MM.1S (cell line): ENCODE measurements at regions not wholly inside any gene's neighbourhood (a gene's known extent, or its start where the extent isn't known, plus 50 kb on each side); places are given as distances from the start of the nearest gene placed in this dataset.

ENCODE experiments used
- DNase-seq: peaks from one replicate; pipeline ENCODE4 v3.0.0-alpha.2; 2015
- H2AFZ ChIP-seq: fragments of 300-600 bp; sonication (generic); 2 replicates; pipeline ENCODE4 v1.6.0; 2016; ENCODE audit warnings: antibody characterized with exemption, low read length
- H3F3A ChIP-seq: fragments of 300-600 bp; sonication (generic); 2 replicates; pipeline ENCODE4 v1.6.1; 2016; ENCODE audit warnings: mild to moderate bottlenecking, antibody characterized with exemption, low read length, moderate library complexity, mixed read lengths; ENCODE audit not compliant: insufficient read depth
- H3K27ac ChIP-seq: fragments of 300-600 bp; sonication (generic); 2 replicates; pipeline ENCODE4 v1.5.1; 2016; ENCODE audit warnings: mild to moderate bottlenecking, low read length
- H3K27me3 ChIP-seq: fragments of 300-600 bp; sonication (generic); replicated peaks from 2 replicates; pipeline ENCODE4 v1.6.0; 2016; ENCODE audit warnings: low read length; ENCODE audit not compliant: insufficient read depth
- H3K36me3 ChIP-seq: fragments of 300-600 bp; sonication (generic); replicated peaks from 2 replicates; pipeline ENCODE4 v1.6.1; 2016; ENCODE audit warnings: mild to moderate bottlenecking, low read length, mixed read lengths; ENCODE audit not compliant: insufficient read depth
- H3K4me1 ChIP-seq: fragments of 300-600 bp; sonication (generic); 2 replicates; pipeline ENCODE4 v1.6.1; 2016; ENCODE audit warnings: low read length, mixed read lengths
- H3K4me2 ChIP-seq: fragments of 300-600 bp; sonication (generic); 2 replicates; pipeline ENCODE4 v1.6.0; 2016; ENCODE audit warnings: low read depth, low read length
- H3K4me3 ChIP-seq: fragments of 300-600 bp; sonication (generic); 2 replicates; pipeline ENCODE4 v1.5.1; 2016; ENCODE audit warnings: low read length, mixed read lengths
- H3K79me2 ChIP-seq: fragments of 300-600 bp; sonication (generic); 2 replicates; pipeline ENCODE4 v1.6.1; 2016; ENCODE audit warnings: mixed run types, low read length, mixed read lengths
- H3K9ac ChIP-seq: fragments of 300-600 bp; sonication (generic); 2 replicates; pipeline ENCODE4 v1.6.1; 2016; ENCODE audit warnings: low read length, mixed read lengths
- H3K9me2 ChIP-seq: fragments of 300-600 bp; sonication (generic); replicated peaks from 2 replicates; pipeline ENCODE4 v1.6.1; 2016; ENCODE audit warnings: mild to moderate bottlenecking, low read length, mixed read lengths; ENCODE audit not compliant: insufficient read depth
- H3K9me3 ChIP-seq: fragments of 300-600 bp; sonication (generic); replicated peaks from 2 replicates; pipeline ENCODE4 v1.6.1; 2016; ENCODE audit warnings: mild to moderate bottlenecking, low read length, mixed read lengths; ENCODE audit not compliant: insufficient read depth
- H4K20me1 ChIP-seq: fragments of 300-600 bp; sonication (generic); 2 replicates; pipeline ENCODE4 v1.6.1; 2016; ENCODE audit warnings: mild to moderate bottlenecking, low read length, moderate library complexity, mixed read lengths; ENCODE audit not compliant: insufficient read depth
- EZH2 ChIP-seq: fragments of 300-600 bp; sonication (generic); optimal IDR thresholded peaks from 2 replicates; pipeline ENCODE3; 2017; ENCODE audit warnings: low read depth, mild to moderate bottlenecking, antibody characterized with exemption, low read length, mixed read lengths
- EZH2phosphoT487 ChIP-seq: fragments of 300-600 bp; sonication (generic); IDR thresholded peaks from 2 replicates; pipeline ENCODE4 v1.6.1; 2018; ENCODE audit warnings: antibody characterized with exemption, low read length
- TF ChIP-seq, protein P1 (sequence below): fragments of 300-600 bp; sonication (generic); IDR thresholded peaks from 2 replicates; pipeline ENCODE4 v1.5.1; 2016; ENCODE audit warnings: antibody characterized with exemption, low read length, mixed read lengths

DNA sequence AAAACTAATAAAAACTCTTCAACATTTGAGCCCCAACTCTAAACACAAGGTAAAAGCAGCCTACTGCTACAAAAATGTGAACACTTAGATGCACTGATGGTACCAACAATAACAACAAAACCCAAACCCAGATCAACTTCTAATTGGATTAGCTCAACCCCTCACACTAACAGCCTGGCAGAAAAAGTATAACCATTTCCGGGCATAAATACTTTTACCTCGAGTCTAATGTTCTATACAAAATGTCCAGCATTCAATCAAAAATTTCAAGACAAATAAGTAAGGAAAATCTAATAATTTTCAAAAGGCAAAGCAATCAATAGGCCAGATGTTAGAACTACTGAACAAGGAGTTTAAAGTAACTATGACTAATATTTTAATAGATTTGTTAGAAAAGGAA is 303.3 kb downstream of the ARRDC4 start:
- H3K79me2 ChIP-seq = no peaks in the 10 kb centered on the region
- H3K9ac ChIP-seq = no peak overlapping the region
- H3F3A ChIP-seq = no peaks in the 10 kb centered on the region
- H3K4me3 ChIP-seq = no peak overlapping the region
- no peak for DNase-seq
- no peaks in the 10 kb centered on the region for H3K4me1 ChIP-seq
- no peaks in the 10 kb centered on the region for H3K36me3 ChIP-seq
- no peak overlapping the region for H2AFZ ChIP-seq
- no peak overlapping the region for H3K27ac ChIP-seq
- no peaks in the 10 kb centered on the region for H3K27me3 ChIP-seq
- H3K9me3 ChIP-seq = no peaks in the 10 kb centered on the region
- no peaks in the 10 kb centered on the region for H3K9me2 ChIP-seq
- no peak overlapping the region for H3K4me2 ChIP-seq
- no peaks in the 10 kb centered on the region for H4K20me1 ChIP-seq
- TF ChIP-seq, protein P1, sequence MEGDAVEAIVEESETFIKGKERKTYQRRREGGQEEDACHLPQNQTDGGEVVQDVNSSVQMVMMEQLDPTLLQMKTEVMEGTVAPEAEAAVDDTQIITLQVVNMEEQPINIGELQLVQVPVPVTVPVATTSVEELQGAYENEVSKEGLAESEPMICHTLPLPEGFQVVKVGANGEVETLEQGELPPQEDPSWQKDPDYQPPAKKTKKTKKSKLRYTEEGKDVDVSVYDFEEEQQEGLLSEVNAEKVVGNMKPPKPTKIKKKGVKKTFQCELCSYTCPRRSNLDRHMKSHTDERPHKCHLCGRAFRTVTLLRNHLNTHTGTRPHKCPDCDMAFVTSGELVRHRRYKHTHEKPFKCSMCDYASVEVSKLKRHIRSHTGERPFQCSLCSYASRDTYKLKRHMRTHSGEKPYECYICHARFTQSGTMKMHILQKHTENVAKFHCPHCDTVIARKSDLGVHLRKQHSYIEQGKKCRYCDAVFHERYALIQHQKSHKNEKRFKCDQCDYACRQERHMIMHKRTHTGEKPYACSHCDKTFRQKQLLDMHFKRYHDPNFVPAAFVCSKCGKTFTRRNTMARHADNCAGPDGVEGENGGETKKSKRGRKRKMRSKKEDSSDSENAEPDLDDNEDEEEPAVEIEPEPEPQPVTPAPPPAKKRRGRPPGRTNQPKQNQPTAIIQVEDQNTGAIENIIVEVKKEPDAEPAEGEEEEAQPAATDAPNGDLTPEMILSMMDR = no peak
- TF ChIP-seq EZH2 (no peak), EZH2phosphoT487 (no peak)

DNA sequence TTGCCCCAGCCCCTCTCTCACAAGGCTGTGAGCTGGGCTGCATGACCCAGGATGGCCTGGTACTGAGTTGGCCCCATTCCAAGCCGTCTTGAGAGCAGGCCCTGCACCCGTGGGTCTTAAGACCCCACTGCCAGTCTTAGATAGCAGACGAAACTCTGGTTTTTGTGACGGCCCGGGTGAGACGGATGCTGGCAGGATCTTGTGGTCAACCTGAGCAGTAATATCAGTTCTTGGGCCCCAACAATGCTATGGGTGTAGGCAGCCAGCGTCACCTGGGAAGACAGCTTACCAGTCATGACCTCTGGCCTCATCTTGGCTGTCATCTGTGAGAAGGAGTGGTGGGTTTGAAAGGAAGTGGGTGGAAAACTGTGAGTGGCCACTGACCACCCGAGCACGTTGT is 305.8 kb downstream of the ARRDC4 start:
- Histone ChIP-seq H2AFZ (no peak overlapping the region), H3K79me2 (no peaks in the 10 kb centered on the region), H3K36me3 (no peaks in the 10 kb centered on the region), H3F3A (no peaks in the 10 kb centered on the region), H3K4me1 (no peaks in the 10 kb centered on the region), H3K9me2 (no peaks in the 10 kb centered on the region), H4K20me1 (no peaks in the 10 kb centered on the region), H3K4me3 (no peak overlapping the region), H3K27ac (no peak overlapping the region), H3K9ac (no peak overlapping the region), H3K4me2 (no peak overlapping the region), H3K9me3 (no peaks in the 10 kb centered on the region), H3K27me3 (no peaks in the 10 kb centered on the region)
- no peak for TF ChIP-seq EZH2
- no peak for TF ChIP-seq EZH2phosphoT487
- TF ChIP-seq, protein P1 = no peak
- DNase-seq = no peak

DNA sequence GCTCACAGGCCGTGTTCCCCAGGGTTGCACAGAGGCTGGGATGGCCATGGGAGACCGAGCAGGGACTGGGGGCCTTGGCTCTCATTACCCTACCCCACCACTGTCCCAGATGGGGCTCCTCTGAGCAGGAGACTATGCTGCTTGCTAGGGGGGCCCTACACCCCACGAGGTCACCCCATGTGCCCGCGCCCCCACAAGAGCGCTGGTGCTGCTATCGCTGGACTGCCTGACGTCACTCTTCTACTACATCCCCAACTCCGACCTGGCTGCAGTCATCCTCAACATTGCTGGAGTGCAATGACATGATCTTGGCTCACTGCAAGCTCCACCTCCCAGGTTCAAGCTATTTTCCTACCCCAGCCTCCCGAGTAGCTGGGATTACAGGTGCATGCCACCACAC is 307.7 kb downstream of the ARRDC4 start:
- no peak overlapping the region for H2AFZ ChIP-seq
- H3K9ac ChIP-seq = no peak overlapping the region
- no peak overlapping the region for H3K4me2 ChIP-seq
- no peaks in the 10 kb centered on the region for H3K79me2 ChIP-seq
- no peaks in the 10 kb centered on the region for H3K27me3 ChIP-seq
- no peaks in the 10 kb centered on the region for H3F3A ChIP-seq
- H4K20me1 ChIP-seq = no peaks in the 10 kb centered on the region
- no peak for DNase-seq
- no peaks in the 10 kb centered on the region for H3K4me1 ChIP-seq
- H3K9me3 ChIP-seq = no peaks in the 10 kb centered on the region
- H3K27ac ChIP-seq = no peak overlapping the region
- no peaks in the 10 kb centered on the region for H3K36me3 ChIP-seq
- TF ChIP-seq EZH2phosphoT487 = no peak
- H3K9me2 ChIP-seq = no peaks in the 10 kb centered on the region
- no peak overlapping the region for H3K4me3 ChIP-seq

DNA sequence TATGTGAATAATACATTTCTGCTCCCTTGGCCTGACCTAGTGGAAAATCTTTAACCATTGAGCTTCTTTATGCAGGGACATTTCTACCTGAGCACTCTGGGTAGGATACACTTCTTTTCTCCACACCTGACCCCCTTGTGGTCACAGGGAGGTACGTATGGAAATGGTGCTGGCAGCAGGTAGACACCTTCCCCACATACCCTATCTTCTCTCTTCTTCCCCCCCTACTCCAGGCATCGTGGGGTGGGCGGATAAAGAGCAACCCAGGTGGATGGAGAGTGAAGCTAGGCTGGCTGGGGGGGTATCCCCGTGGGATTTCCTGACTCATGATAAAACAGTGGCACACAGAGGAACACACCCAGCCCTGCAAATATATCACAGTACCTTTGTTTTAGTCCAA is 312.1 kb downstream of the ARRDC4 start:
- no peak overlapping the region for H3K9ac ChIP-seq
- H3K9me2 ChIP-seq = no peaks in the 10 kb centered on the region
- no peak overlapping the region for H2AFZ ChIP-seq
- H3K79me2 ChIP-seq = no peaks in the 10 kb centered on the region
- H3K9me3 ChIP-seq = no peaks in the 10 kb centered on the region
- H3K36me3 ChIP-seq = no peaks in the 10 kb centered on the region
- TF ChIP-seq EZH2 = no peak
- TF ChIP-seq, protein P1 = no peak
- H4K20me1 ChIP-seq = no peaks in the 10 kb centered on the region
- no peak for DNase-seq
- H3K4me3 ChIP-seq = no peak overlapping the region
- H3K4me1 ChIP-seq = no peaks in the 10 kb centered on the region
- H3F3A ChIP-seq = no peaks in the 10 kb centered on the region
- no peaks in the 10 kb centered on the region for H3K27me3 ChIP-seq
- no peak overlapping the region for H3K27ac ChIP-seq
- no peak overlapping the region for H3K4me2 ChIP-seq
